Fibroblast of lung (primary cell): ENCODE measurements at regions not wholly inside any gene's neighbourhood (a gene's known extent, or its start where the extent isn't known, plus 50 kb on each side); places are given as distances from the start of the nearest gene placed in this dataset.
A peak's percentile ranks its signal among the peaks of the same experiment; 100 is the strongest.
"Not testable (repeated sequence)": the region's sequence is repeated elsewhere in the genome, so short reads cannot be mapped to it uniquely, and the experiment has no call there.

ENCODE experiments used
- DNase-seq, 2 donors: peaks; one replicate each; pipeline versions ENCODE4 v3.0.0 to v3.0.0-alpha.2; 2010; ENCODE audit warnings: low read depth in 2 of 2
- H2AFZ ChIP-seq: 2 replicates; pipeline ENCODE4 v1.5.1; 2012; ENCODE audit warnings: low read length, control low read depth, inconsistent platforms
- H3K27ac ChIP-seq: 2 replicates; pipeline ENCODE4 v1.5.1; 2011; ENCODE audit warnings: low read length, control low read depth; ENCODE audit not compliant: insufficient read depth
- H3K27me3 ChIP-seq: 2 replicates; pipeline ENCODE4 v1.5.1; 2011; ENCODE audit warnings: mild to moderate bottlenecking, low read length; ENCODE audit not compliant: control insufficient read depth, insufficient read depth
- H3K36me3 ChIP-seq: 2 replicates; pipeline ENCODE4 v1.5.1; 2011; ENCODE audit warnings: low read length; ENCODE audit not compliant: control insufficient read depth, insufficient read depth
- H3K4me1 ChIP-seq: 2 replicates; pipeline ENCODE4 v1.5.1; 2011; ENCODE audit warnings: low read length; ENCODE audit not compliant: control insufficient read depth, insufficient read depth; ENCODE audit errors: extremely low read depth
- H3K4me2 ChIP-seq: 2 replicates; pipeline ENCODE4 v1.5.1; 2011; ENCODE audit warnings: low read length, control low read depth; ENCODE audit not compliant: insufficient read depth; ENCODE audit errors: extremely low read depth
- H3K4me3 ChIP-seq, 4 experiments: fragments of 200-600 bp in 1 of 4; sonication (generic) in 1 of 4; replicated peaks in 1 of 4; 2 replicates each; pipeline ENCODE4 v1.5.1; 2011 to 2016; ENCODE audit warnings: low read length in 4 of 4, low read depth in 3 of 4, mild to moderate bottlenecking in 3 of 4, control low read depth in 2 of 4, inconsistent platforms in 1 of 4, mixed read lengths in 1 of 4; ENCODE audit not compliant: insufficient read depth in 1 of 4; ENCODE audit errors: control extremely low read depth in 1 of 4
- H3K79me2 ChIP-seq: 2 replicates; pipeline ENCODE4 v1.5.1; 2012; ENCODE audit warnings: mild to moderate bottlenecking, low read length, inconsistent platforms; ENCODE audit not compliant: control insufficient read depth, insufficient read depth
- H3K9ac ChIP-seq: 2 replicates; pipeline ENCODE4 v1.5.1; 2011; ENCODE audit warnings: mild to moderate bottlenecking, low read length, control low read depth; ENCODE audit not compliant: insufficient read depth
- H3K9me3 ChIP-seq: 2 replicates; pipeline ENCODE4 v1.5.1; 2012; ENCODE audit warnings: low read depth, low read length; ENCODE audit not compliant: control insufficient read depth, insufficient read depth
- H4K20me1 ChIP-seq: 2 replicates; pipeline ENCODE4 v1.5.1; 2011; ENCODE audit warnings: low read length; ENCODE audit not compliant: control insufficient read depth, insufficient read depth; ENCODE audit errors: extremely low read depth
- EZH2 ChIP-seq: IDR thresholded peaks from 2 replicates; pipeline ENCODE4 v1.5.1; 2012; ENCODE audit warnings: low read length, control low read depth, mild to moderate bottlenecking; ENCODE audit errors: missing control alignments
- TF ChIP-seq, protein P1 (sequence below), 2 donors: IDR thresholded peaks in 1 of 2; conservative IDR thresholded peaks in 1 of 2; 1 replicate in 1 of 2; 2 replicates in 1 of 2; pipeline ENCODE4 v1.5.1; 2011 to 2012; ENCODE audit warnings: low read length in 2 of 2, control low read depth in 1 of 2, inconsistent platforms in 1 of 2, low read depth in 1 of 2, mild to moderate bottlenecking in 1 of 2

DNA sequence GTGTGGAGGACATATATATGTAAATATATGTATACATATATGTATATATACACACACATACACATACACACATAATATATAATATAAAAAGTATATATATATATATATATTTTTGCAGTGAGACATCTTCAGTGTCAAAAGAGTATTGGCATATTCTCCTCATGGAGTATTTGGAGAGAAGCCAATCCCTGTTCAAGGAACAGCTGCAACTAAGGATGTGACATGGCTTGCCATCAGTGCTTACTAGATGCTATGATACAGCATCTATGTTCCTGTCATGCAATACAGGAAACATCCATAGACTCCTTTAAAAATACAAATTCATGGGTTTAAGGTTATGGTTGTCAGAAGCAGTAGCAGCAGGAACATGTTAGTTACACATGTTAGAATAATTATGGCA lies 632.0 kb upstream of the AMELY start:
- TF ChIP-seq EZH2: no peak
- TF ChIP-seq, protein P1, sequence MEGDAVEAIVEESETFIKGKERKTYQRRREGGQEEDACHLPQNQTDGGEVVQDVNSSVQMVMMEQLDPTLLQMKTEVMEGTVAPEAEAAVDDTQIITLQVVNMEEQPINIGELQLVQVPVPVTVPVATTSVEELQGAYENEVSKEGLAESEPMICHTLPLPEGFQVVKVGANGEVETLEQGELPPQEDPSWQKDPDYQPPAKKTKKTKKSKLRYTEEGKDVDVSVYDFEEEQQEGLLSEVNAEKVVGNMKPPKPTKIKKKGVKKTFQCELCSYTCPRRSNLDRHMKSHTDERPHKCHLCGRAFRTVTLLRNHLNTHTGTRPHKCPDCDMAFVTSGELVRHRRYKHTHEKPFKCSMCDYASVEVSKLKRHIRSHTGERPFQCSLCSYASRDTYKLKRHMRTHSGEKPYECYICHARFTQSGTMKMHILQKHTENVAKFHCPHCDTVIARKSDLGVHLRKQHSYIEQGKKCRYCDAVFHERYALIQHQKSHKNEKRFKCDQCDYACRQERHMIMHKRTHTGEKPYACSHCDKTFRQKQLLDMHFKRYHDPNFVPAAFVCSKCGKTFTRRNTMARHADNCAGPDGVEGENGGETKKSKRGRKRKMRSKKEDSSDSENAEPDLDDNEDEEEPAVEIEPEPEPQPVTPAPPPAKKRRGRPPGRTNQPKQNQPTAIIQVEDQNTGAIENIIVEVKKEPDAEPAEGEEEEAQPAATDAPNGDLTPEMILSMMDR (conservative IDR thresholded peaks at IDR 0.05 in 1 of 2, IDR thresholded peaks at IDR 0.05 in 1 of 2; ENCODE audit: low read depth in 1 of 2, low read length in 2 of 2): no peak
- no peak overlapping the region for H3K9ac ChIP-seq
- H4K20me1 ChIP-seq: no peaks in the 10 kb centered on the region
- H3K4me2 ChIP-seq: no peak overlapping the region
- no peak for DNase-seq
- H3K36me3 ChIP-seq: no peaks in the 10 kb centered on the region
- H3K79me2 ChIP-seq: no peaks in the 10 kb centered on the region
- no peaks in the 10 kb centered on the region for H3K4me1 ChIP-seq
- no peak overlapping the region for H2AFZ ChIP-seq
- H3K27me3 ChIP-seq: no peaks in the 10 kb centered on the region
- H3K9me3 ChIP-seq: no peaks in the 10 kb centered on the region
- H3K4me3 ChIP-seq: no peak overlapping the region
- H3K27ac ChIP-seq: no peak overlapping the region

DNA sequence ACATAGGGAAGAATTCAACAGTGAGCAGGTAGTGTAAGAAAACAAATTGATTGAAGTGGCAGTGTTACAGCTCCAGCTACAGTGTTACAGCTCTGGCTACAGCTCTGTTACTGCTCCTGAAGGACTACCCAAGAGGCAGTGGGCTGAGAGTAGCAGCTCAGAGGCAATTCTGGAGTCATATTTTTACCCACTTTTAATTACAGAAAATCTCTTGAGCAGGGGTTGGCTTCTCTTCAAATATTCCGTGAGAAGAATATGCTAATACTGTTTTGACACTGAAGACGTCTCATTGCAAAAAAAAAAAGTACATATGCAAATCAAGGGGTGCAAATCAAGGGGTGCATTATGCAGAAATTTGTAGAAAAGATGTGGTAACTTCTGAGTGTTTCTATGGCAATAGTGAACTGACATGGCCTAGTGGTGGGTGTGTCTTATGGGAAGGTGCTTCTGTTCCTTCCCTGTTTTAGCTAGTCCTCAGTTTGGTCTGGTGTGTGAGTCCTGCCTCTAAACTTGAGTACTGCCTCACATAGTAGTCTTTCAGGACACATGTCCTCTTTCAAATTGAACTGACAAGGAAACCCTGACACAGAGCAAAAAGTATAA lies 630.8 kb upstream of the AMELY start:
- Histone ChIP-seq H3K79me2 (no peaks in the 10 kb centered on the region), H2AFZ (no peak overlapping the region), H3K9ac (no peak overlapping the region), H3K9me3 (no peaks in the 10 kb centered on the region), H3K36me3 (no peaks in the 10 kb centered on the region), H3K4me2 (no peak overlapping the region), H3K27ac (no peak overlapping the region), H3K27me3 (no peaks in the 10 kb centered on the region), H3K4me3 (no peak overlapping the region), H4K20me1 (no peaks in the 10 kb centered on the region), H3K4me1 (no peaks in the 10 kb centered on the region)
- TF ChIP-seq, protein P1 (conservative IDR thresholded peaks at IDR 0.05 in 1 of 2, IDR thresholded peaks at IDR 0.05 in 1 of 2; ENCODE audit: low read depth in 1 of 2, low read length in 2 of 2): no peak
- TF ChIP-seq EZH2: no peak
- DNase-seq: no peak

DNA sequence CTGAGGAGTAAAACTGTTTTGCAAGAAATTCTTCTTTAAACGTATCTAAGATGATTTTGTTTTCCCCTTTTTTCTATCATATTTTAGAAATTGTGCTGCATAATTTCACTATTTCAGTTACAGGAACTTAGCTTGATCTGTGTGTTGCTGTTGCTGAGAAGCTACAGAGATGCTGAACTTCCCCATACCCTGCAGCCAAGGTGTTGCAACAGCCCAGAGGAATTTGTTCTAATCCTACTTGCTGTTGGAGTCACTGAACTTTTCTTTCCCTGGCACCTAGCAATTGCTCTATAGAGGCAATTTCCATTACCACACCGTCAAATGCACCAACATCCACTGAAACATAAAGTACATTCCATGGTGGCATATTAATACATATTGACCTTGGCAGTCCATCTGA lies 617.8 kb upstream of the AMELY start:
- TF ChIP-seq, protein P1 (conservative IDR thresholded peaks at IDR 0.05 in 1 of 2, IDR thresholded peaks at IDR 0.05 in 1 of 2; ENCODE audit: low read depth in 1 of 2, low read length in 2 of 2): no peak
- no peak for TF ChIP-seq EZH2
- peak in 1 of 2 donors; percentile 40 for DNase-seq
- Histone ChIP-seq H3K9ac (no peak overlapping the region), H3K79me2 (no peaks in the 10 kb centered on the region), H4K20me1 (no peaks in the 10 kb centered on the region), H3K4me2 (no peak overlapping the region), H2AFZ (no peak overlapping the region), H3K36me3 (no peaks in the 10 kb centered on the region), H3K4me1 (no peaks in the 10 kb centered on the region), H3K27me3 (no peaks in the 10 kb centered on the region), H3K4me3 (no peak overlapping the region), H3K9me3 (no peaks in the 10 kb centered on the region), H3K27ac (no peak overlapping the region)

DNA sequence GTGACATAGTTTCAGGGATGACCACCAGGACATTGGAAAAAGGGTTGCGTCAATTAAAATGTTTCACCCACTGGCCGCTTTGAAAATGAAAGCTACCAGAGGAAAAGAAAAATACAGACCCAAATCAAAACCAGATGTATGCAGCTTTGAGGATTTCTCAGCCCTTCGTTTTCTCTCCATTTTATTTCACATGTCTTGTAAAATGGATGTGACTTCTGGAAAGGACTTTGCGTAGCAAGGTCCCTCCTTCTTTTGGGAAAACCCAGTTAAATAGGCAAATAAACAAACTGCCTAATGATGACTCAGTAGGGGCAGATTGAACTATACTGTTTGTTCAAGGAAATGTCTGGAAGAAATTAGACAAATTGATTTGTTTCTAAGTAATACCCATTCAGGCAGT lies 616.0 kb upstream of the AMELY start:
- peak overlapping the region in 1 of 4 experiments; percentile 17 for H3K4me3 ChIP-seq
- not testable (repeated sequence) for H3K79me2 ChIP-seq, H3K27ac ChIP-seq, H3K4me1 ChIP-seq, H3K9ac ChIP-seq, H3K27me3 ChIP-seq, H3K9me3 ChIP-seq, H3K36me3 ChIP-seq, H3K4me2 ChIP-seq, H2AFZ ChIP-seq, H4K20me1 ChIP-seq
- DNase-seq: peak in 1 of 2 donors; percentile 81
